ENCODE measurements at regions not wholly inside any gene's neighbourhood (a gene's known extent, or its start where the extent isn't known, plus 50 kb on each side); places are given as distances from the start of the nearest gene placed in this dataset.

- no peaks in the 10 kb centered on the region for H3K9me3 ChIP-seq
- intact Hi-C loops (cut with DNase I; ENCODE audit: low total_unique reads), result no loop called here
- TF ChIP-seq POLR2A (IDR thresholded peaks at IDR 0.05) (no peak), POLR2AphosphoS5 (IDR thresholded peaks at IDR 0.05) (no peak), CTCF (IDR thresholded peaks at IDR 0.05) (no peak)
These were observed 236.7 kb upstream of the CCNH start for GRCh38 chr5:87649455-87649854.

GRCh38 chr5:87645224-87645623, 232.5 kb upstream of the CCNH start:
- no peak overlapping the region for H3K4me3 ChIP-seq
- H3K4me1 ChIP-seq, result no peaks in the 10 kb centered on the region
- no peak for TF ChIP-seq CTCF (IDR thresholded peaks at IDR 0.05)
- no peak for TF ChIP-seq POLR2A (IDR thresholded peaks at IDR 0.05)
- no peak for TF ChIP-seq POLR2AphosphoS5 (IDR thresholded peaks at IDR 0.05)
- H3K27ac ChIP-seq, result peak overlapping the region in 1 of 2 donors; percentile 22
- H3K9me3 ChIP-seq, result no peaks in the 10 kb centered on the region
- DNase-seq (ENCODE audit: low spot score in 2 of 2), result no peak
- no peaks in the 10 kb centered on the region for H3K36me3 ChIP-seq
- intact Hi-C loops (cut with DNase I; ENCODE audit: low total_unique reads), result no loop called here
- no peaks in the 10 kb centered on the region for H3K27me3 ChIP-seq

More at GRCh38 chr5:87649455-87649854, 236.7 kb upstream of the CCNH start:
- Histone ChIP-seq H3K27me3 (no peaks in the 10 kb centered on the region), H3K36me3 (no peaks in the 10 kb centered on the region), H3K27ac (no peak overlapping the region), H3K4me3 (no peak overlapping the region), H3K4me1 (no peaks in the 10 kb centered on the region)
- DNase-seq (ENCODE audit: low spot score in 2 of 2), result no peak

GRCh38 chr5:87640902-87641301, 228.2 kb upstream of the CCNH start:
- TF ChIP-seq POLR2AphosphoS5 (IDR thresholded peaks at IDR 0.05) (no peak), POLR2A (IDR thresholded peaks at IDR 0.05) (no peak), CTCF (IDR thresholded peaks at IDR 0.05) (no peak)
- intact Hi-C loops (cut with DNase I; ENCODE audit: low total_unique reads), result no loop called here
- Histone ChIP-seq H3K9me3 (no peaks in the 10 kb centered on the region), H3K4me3 (no peak overlapping the region), H3K27ac (no peak overlapping the region), H3K4me1 (no peaks in the 10 kb centered on the region), H3K27me3 (no peaks in the 10 kb centered on the region), H3K36me3 (no peaks in the 10 kb centered on the region)
- DNase-seq (ENCODE audit: low spot score in 2 of 2), result no peak

GRCh38 chr5:87627363-87627762, 214.6 kb upstream of the CCNH start:
- Histone ChIP-seq H3K4me1 (no peaks in the 10 kb centered on the region), H3K27me3 (no peaks in the 10 kb centered on the region), H3K4me3 (no peak overlapping the region), H3K36me3 (no peaks in the 10 kb centered on the region), H3K27ac (no peak overlapping the region), H3K9me3 (no peaks in the 10 kb centered on the region)
- no peak for DNase-seq (ENCODE audit: low spot score in 2 of 2)
- TF ChIP-seq POLR2AphosphoS5 (IDR thresholded peaks at IDR 0.05) (no peak), CTCF (IDR thresholded peaks at IDR 0.05) (no peak), POLR2A (IDR thresholded peaks at IDR 0.05) (no peak)
- intact Hi-C loops (cut with DNase I; ENCODE audit: low total_unique reads), result no loop called here

- no peaks in the 10 kb centered on the region for H3K36me3 ChIP-seq
- DNase-seq (ENCODE audit: low spot score in 2 of 2), result no peak
- H3K4me1 ChIP-seq, result no peaks in the 10 kb centered on the region
- H3K27ac ChIP-seq, result no peak overlapping the region
- peaks cover 0 to 7% of the 10 kb centered on the region in 2 donors for H3K9me3 ChIP-seq
- H3K4me3 ChIP-seq, result no peak overlapping the region
- no peaks in the 10 kb centered on the region for H3K27me3 ChIP-seq
- no peak for TF ChIP-seq POLR2A (IDR thresholded peaks at IDR 0.05)
- no peak for TF ChIP-seq CTCF (IDR thresholded peaks at IDR 0.05)
- no peak for TF ChIP-seq POLR2AphosphoS5 (IDR thresholded peaks at IDR 0.05)
- intact Hi-C loops (cut with DNase I; ENCODE audit: low total_unique reads), result no loop called here
These were observed 195.7 kb upstream of the CCNH start for GRCh38 chr5:87608385-87608784.

All from breast epithelium (tissue), 4 donors.